ENCODE measurements at regions not wholly inside any gene's neighbourhood (a gene's known extent, or its start where the extent isn't known, plus 50 kb on each side); places are given as distances from the start of the nearest gene placed in this dataset.

- TF ChIP-seq CTCF (IDR thresholded peaks at IDR 0.05) (no peak), POLR2AphosphoS5 (IDR thresholded peaks at IDR 0.05) (no peak), POLR2A (IDR thresholded peaks at IDR 0.05) (no peak)
- intact Hi-C loops (cut with DNase I): no loop called here
- H3K27ac ChIP-seq: no peak overlapping the region
- H3K9me3 ChIP-seq: no peaks in the 10 kb centered on the region
- no peaks in the 10 kb centered on the region for H3K27me3 ChIP-seq (replicated peaks; ENCODE audit: insufficient read depth)
- H3K4me3 ChIP-seq: no peak overlapping the region
- no peaks in the 10 kb centered on the region for H3K36me3 ChIP-seq
- no peaks in the 10 kb centered on the region for H3K4me1 ChIP-seq (replicated peaks)
- WGBS: 18% methylated on average over 1 of the region's 1 CpG
- no peak for DNase-seq (ENCODE audit: low spot score)
Measured at GRCh38 chr4:43276321-43276720, 383.8 kb downstream of the GRXCR1 start.

GRCh38 chr4:43277003-43277402 lies 384.5 kb downstream of the GRXCR1 start:
- Histone ChIP-seq H3K4me3 (no peak overlapping the region), H3K27me3 (replicated peaks; ENCODE audit: insufficient read depth) (no peaks in the 10 kb centered on the region), H3K9me3 (no peaks in the 10 kb centered on the region), H3K27ac (no peak overlapping the region), H3K36me3 (no peaks in the 10 kb centered on the region), H3K4me1 (replicated peaks) (no peaks in the 10 kb centered on the region)
- 79% methylated on average over 1 of the region's 1 CpG for WGBS
- no peak for TF ChIP-seq POLR2A (IDR thresholded peaks at IDR 0.05)
- DNase-seq (ENCODE audit: low spot score): no peak
- intact Hi-C loops (cut with DNase I): no loop called here

GRCh38 chr4:43282534-43282933 lies 390.0 kb downstream of the GRXCR1 start:
- Histone ChIP-seq H3K9me3 (no peaks in the 10 kb centered on the region), H3K27ac (no peak overlapping the region), H3K36me3 (no peaks in the 10 kb centered on the region), H3K27me3 (replicated peaks; ENCODE audit: insufficient read depth) (no peaks in the 10 kb centered on the region), H3K4me1 (replicated peaks) (no peaks in the 10 kb centered on the region), H3K4me3 (no peak overlapping the region)
- 74% methylated on average over 1 of the region's 1 CpG for WGBS
- TF ChIP-seq POLR2A (IDR thresholded peaks at IDR 0.05) (no peak), CTCF (IDR thresholded peaks at IDR 0.05) (no peak), POLR2AphosphoS5 (IDR thresholded peaks at IDR 0.05) (no peak)
- DNase-seq (ENCODE audit: low spot score): no peak
- intact Hi-C loops (cut with DNase I): no loop called here

- Histone ChIP-seq H3K4me3 (no peak overlapping the region), H3K36me3 (no peaks in the 10 kb centered on the region), H3K9me3 (no peaks in the 10 kb centered on the region), H3K4me1 (replicated peaks) (no peaks in the 10 kb centered on the region), H3K27ac (no peak overlapping the region), H3K27me3 (replicated peaks; ENCODE audit: insufficient read depth) (no peaks in the 10 kb centered on the region)
- intact Hi-C loops (cut with DNase I): no loop called here
- no peak for DNase-seq (ENCODE audit: low spot score)
- 69% methylated on average over 1 of the region's 1 CpG for WGBS
- TF ChIP-seq POLR2A (IDR thresholded peaks at IDR 0.05) (no peak), POLR2AphosphoS5 (IDR thresholded peaks at IDR 0.05) (no peak), CTCF (IDR thresholded peaks at IDR 0.05) (no peak)
Measured at GRCh38 chr4:43286137-43286536, 393.6 kb downstream of the GRXCR1 start.

GRCh38 chr4:43296946-43297528 lies 404.5 kb downstream of the GRXCR1 start:
- Histone ChIP-seq H3K4me3 (no peak overlapping the region), H3K9me3 (no peaks in the 10 kb centered on the region), H3K27me3 (replicated peaks; ENCODE audit: insufficient read depth) (no peaks in the 10 kb centered on the region), H3K4me1 (replicated peaks) (no peaks in the 10 kb centered on the region), H3K36me3 (no peaks in the 10 kb centered on the region), H3K27ac (no peak overlapping the region)
- WGBS: 93% methylated on average over 2 of the region's 2 CpGs
- DNase-seq (ENCODE audit: low spot score): no peak
- TF ChIP-seq CTCF (IDR thresholded peaks at IDR 0.05) (no peak), POLR2A (IDR thresholded peaks at IDR 0.05) (no peak), POLR2AphosphoS5 (IDR thresholded peaks at IDR 0.05) (no peak)
- intact Hi-C loops (cut with DNase I): no loop called here
